ENCODE measurements at regions not wholly inside any gene's neighbourhood (a gene's known extent, or its start where the extent isn't known, plus 50 kb on each side); places are given as distances from the start of the nearest gene placed in this dataset.

GRCh38 chr5:2896371-2897275, 145.1 kb upstream of the IRX2 start:
- H3K36me3 Mint-ChIP-seq: no peaks in the 10 kb centered on the region
- TF ChIP-seq SP1 (CRISPR knock-in tag; conservative IDR thresholded peaks at IDR 0.05) (no peak), E2F5 (CRISPR knock-in tag; IDR thresholded peaks at IDR 0.05) (no peak), ZNF263 (CRISPR knock-in tag; IDR thresholded peaks at IDR 0.05; ENCODE audit: low read depth) (no peak), OVOL2 (CRISPR knock-in tag; IDR thresholded peaks at IDR 0.05; ENCODE audit: borderline replicate concordance) (no peak), ZBTB43 (CRISPR knock-in tag; IDR thresholded peaks at IDR 0.05) (no peak), ZNF512 (CRISPR knock-in tag; IDR thresholded peaks at IDR 0.05; ENCODE audit: borderline replicate concordance) (no peak), ZNF425 (CRISPR knock-in tag; conservative IDR thresholded peaks at IDR 0.05) (no peak), ZNF423 (CRISPR knock-in tag; IDR thresholded peaks at IDR 0.05) (no peak), TEAD1 (CRISPR knock-in tag; IDR thresholded peaks at IDR 0.05) (no peak), GTF2I (CRISPR knock-in tag; conservative IDR thresholded peaks at IDR 0.05) (no peak), SOX15 (CRISPR knock-in tag; IDR thresholded peaks at IDR 0.05) (no peak), ZNF232 (CRISPR knock-in tag; IDR thresholded peaks at IDR 0.05) (no peak), HMGXB4 (CRISPR knock-in tag; IDR thresholded peaks at IDR 0.05) (no peak), ZBTB21 (CRISPR knock-in tag; IDR thresholded peaks at IDR 0.05; ENCODE audit: borderline replicate concordance) (no peak), AFF4 (CRISPR knock-in tag; IDR thresholded peaks at IDR 0.05; ENCODE audit: borderline replicate concordance) (no peak), ZNF532 (CRISPR knock-in tag; IDR thresholded peaks at IDR 0.05; ENCODE audit: borderline replicate concordance) (no peak), NFYB (CRISPR knock-in tag; conservative IDR thresholded peaks at IDR 0.05; ENCODE audit: low read depth) (no peak), RORB (CRISPR knock-in tag; IDR thresholded peaks at IDR 0.05) (no peak), ZMAT4 (CRISPR knock-in tag; IDR thresholded peaks at IDR 0.05) (no peak)
- DNase-seq (ENCODE audit: low spot score) (no peak), ATAC-seq (no peak)
- ChIA-PET CTCF (no interaction called here), POLR2A (no interaction called here)
- H3K4me3 Mint-ChIP-seq: no peak overlapping the region
- no peak overlapping the region for H3K27ac Mint-ChIP-seq
- H3K9me3 Mint-ChIP-seq: no peaks in the 10 kb centered on the region
- peaks cover 2% of the 10 kb centered on the region; the same call in 1 of the 2 replicates for H3K4me1 Mint-ChIP-seq
- H3K27me3 Mint-ChIP-seq (ENCODE audit: low read depth): no peaks in the 10 kb centered on the region; the same call in 1 of the 2 replicates

Data from WTC11 (cell line).